SK-N-SH (cell line): ENCODE measurements at regions not wholly inside any gene's neighbourhood (a gene's known extent, or its start where the extent isn't known, plus 50 kb on each side); places are given as distances from the start of the nearest gene placed in this dataset.

Source experiments
- ELF1 ChIP-seq: IDR thresholded peaks from 2 replicates; pipeline ENCODE4 v1.4.0; 2012
- GABPA ChIP-seq: IDR thresholded peaks from 2 replicates; pipeline ENCODE4 v1.4.0; 2012; ENCODE audit warnings: low read depth, mild to moderate bottlenecking
- JUND ChIP-seq: IDR thresholded peaks from 2 replicates; pipeline ENCODE4 v1.4.0; 2012
- TF ChIP-seq, protein P1 (sequence below): fragments of 150-350 bp; IDR thresholded peaks from 2 replicates; pipeline ENCODE4 v1.6.1; 2017; ENCODE audit warnings: antibody characterized with exemption, low read length, low read depth, borderline replicate concordance
- TF ChIP-seq, protein P2 (sequence below): fragments of 200-600 bp; sonication (generic); IDR thresholded peaks from 2 replicates; pipeline ENCODE4 v1.6.1; 2017; ENCODE audit warnings: antibody characterized with exemption, mild to moderate bottlenecking, moderate library complexity
- TF ChIP-seq, protein P3 (sequence below): IDR thresholded peaks from 2 replicates; pipeline ENCODE4 v1.6.1; 2012; ENCODE audit warnings: mild to moderate bottlenecking, low read depth, low read length, moderate library complexity

DNA sequence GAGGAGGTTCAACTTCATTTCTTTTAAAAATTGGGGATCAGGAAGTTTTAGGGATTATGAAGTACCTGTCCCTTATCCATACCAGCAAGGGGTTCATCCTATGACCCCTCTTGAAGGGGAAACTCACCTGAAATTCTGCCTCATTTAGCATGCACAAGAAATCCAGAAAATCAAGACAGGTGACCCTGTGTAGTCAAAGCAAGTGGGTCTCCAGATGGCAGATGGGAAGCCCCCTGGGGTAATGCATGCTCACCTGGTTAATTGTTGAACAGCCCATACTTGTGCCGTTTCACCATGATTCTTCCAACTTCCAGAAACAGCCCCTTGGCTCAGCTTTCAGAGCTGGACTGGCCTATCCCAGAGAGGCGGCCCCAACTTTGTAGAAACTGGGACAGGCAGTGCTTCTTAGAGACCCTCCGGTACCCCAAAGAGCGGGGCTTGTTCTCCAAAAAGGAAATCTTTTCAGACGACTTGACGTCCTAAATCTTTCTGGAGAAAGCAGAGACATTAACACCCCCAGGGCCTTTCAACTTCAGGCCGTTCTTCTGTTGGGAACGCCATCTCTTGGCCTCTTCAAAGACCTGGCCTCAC lies 66.3 kb upstream of the ESRRB start:
- TF ChIP-seq, protein P1, sequence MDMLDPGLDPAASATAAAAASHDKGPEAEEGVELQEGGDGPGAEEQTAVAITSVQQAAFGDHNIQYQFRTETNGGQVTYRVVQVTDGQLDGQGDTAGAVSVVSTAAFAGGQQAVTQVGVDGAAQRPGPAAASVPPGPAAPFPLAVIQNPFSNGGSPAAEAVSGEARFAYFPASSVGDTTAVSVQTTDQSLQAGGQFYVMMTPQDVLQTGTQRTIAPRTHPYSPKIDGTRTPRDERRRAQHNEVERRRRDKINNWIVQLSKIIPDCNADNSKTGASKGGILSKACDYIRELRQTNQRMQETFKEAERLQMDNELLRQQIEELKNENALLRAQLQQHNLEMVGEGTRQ: no peak
- no peak for TF ChIP-seq JUND
- TF ChIP-seq, protein P2, sequence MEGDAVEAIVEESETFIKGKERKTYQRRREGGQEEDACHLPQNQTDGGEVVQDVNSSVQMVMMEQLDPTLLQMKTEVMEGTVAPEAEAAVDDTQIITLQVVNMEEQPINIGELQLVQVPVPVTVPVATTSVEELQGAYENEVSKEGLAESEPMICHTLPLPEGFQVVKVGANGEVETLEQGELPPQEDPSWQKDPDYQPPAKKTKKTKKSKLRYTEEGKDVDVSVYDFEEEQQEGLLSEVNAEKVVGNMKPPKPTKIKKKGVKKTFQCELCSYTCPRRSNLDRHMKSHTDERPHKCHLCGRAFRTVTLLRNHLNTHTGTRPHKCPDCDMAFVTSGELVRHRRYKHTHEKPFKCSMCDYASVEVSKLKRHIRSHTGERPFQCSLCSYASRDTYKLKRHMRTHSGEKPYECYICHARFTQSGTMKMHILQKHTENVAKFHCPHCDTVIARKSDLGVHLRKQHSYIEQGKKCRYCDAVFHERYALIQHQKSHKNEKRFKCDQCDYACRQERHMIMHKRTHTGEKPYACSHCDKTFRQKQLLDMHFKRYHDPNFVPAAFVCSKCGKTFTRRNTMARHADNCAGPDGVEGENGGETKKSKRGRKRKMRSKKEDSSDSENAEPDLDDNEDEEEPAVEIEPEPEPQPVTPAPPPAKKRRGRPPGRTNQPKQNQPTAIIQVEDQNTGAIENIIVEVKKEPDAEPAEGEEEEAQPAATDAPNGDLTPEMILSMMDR: no peak
- TF ChIP-seq ELF1: no peak
- TF ChIP-seq GABPA: no peak
- TF ChIP-seq, protein P3, sequence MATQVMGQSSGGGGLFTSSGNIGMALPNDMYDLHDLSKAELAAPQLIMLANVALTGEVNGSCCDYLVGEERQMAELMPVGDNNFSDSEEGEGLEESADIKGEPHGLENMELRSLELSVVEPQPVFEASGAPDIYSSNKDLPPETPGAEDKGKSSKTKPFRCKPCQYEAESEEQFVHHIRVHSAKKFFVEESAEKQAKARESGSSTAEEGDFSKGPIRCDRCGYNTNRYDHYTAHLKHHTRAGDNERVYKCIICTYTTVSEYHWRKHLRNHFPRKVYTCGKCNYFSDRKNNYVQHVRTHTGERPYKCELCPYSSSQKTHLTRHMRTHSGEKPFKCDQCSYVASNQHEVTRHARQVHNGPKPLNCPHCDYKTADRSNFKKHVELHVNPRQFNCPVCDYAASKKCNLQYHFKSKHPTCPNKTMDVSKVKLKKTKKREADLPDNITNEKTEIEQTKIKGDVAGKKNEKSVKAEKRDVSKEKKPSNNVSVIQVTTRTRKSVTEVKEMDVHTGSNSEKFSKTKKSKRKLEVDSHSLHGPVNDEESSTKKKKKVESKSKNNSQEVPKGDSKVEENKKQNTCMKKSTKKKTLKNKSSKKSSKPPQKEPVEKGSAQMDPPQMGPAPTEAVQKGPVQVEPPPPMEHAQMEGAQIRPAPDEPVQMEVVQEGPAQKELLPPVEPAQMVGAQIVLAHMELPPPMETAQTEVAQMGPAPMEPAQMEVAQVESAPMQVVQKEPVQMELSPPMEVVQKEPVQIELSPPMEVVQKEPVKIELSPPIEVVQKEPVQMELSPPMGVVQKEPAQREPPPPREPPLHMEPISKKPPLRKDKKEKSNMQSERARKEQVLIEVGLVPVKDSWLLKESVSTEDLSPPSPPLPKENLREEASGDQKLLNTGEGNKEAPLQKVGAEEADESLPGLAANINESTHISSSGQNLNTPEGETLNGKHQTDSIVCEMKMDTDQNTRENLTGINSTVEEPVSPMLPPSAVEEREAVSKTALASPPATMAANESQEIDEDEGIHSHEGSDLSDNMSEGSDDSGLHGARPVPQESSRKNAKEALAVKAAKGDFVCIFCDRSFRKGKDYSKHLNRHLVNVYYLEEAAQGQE: no peak
